ENCODE measurements at regions not wholly inside any gene's neighbourhood (a gene's known extent, or its start where the extent isn't known, plus 50 kb on each side); places are given as distances from the start of the nearest gene placed in this dataset.

DNA sequence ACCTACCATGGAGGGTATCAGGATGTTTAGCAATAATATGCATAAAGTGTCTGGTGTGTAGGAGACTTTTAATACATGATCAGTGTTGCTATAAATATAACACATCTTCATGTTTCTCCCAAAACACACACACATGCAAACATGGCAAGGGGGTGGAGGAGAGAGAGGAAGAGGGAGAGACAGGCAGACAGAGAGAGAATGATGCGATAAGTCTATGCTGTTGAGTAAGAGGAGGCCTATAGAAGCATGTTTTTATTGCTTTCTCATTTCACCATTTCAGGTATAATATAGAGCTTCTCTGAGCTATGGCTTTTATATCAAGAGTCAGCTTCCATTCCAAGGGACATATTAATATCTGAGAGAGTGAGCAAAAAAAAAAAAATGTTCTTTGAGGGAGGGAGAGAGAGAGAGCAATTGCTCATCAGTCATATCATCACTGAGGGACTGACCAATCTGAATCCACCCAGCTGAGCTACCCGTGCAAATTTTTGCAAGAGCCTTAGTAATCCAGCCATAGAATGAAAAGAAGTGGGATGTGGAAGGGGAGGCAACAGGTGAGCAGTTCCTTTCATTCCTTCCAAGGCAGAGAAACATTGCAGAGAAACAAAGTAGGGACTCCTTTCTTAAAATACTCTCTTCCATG is 54.8 kb upstream of the RASSF8 start:
- TF ChIP-seq, protein P1, sequence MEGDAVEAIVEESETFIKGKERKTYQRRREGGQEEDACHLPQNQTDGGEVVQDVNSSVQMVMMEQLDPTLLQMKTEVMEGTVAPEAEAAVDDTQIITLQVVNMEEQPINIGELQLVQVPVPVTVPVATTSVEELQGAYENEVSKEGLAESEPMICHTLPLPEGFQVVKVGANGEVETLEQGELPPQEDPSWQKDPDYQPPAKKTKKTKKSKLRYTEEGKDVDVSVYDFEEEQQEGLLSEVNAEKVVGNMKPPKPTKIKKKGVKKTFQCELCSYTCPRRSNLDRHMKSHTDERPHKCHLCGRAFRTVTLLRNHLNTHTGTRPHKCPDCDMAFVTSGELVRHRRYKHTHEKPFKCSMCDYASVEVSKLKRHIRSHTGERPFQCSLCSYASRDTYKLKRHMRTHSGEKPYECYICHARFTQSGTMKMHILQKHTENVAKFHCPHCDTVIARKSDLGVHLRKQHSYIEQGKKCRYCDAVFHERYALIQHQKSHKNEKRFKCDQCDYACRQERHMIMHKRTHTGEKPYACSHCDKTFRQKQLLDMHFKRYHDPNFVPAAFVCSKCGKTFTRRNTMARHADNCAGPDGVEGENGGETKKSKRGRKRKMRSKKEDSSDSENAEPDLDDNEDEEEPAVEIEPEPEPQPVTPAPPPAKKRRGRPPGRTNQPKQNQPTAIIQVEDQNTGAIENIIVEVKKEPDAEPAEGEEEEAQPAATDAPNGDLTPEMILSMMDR (IDR thresholded peaks at IDR 0.05): no peak
- no peak for TF ChIP-seq EP300 (IDR thresholded peaks at IDR 0.05)
